ENCODE measurements at regions not wholly inside any gene's neighbourhood (a gene's known extent, or its start where the extent isn't known, plus 50 kb on each side); places are given as distances from the start of the nearest gene placed in this dataset.

- no peak for DNase-seq (ENCODE audit: extremely low spot score)
- POLR2A ChIA-PET, result no interaction called here
- CTCF ChIA-PET, result no interaction called here
- no peak for TF ChIP-seq CTCF (IDR thresholded peaks at IDR 0.05; ENCODE audit: control extremely low read depth, extremely low read depth, low read depth, missing control alignments)
Observed at GRCh38 chr6:152836523-152836922, 85.9 kb downstream of the VIP start.

- ChIA-PET CTCF (interaction anchor here (1.2 kb wide), 1 partner anchor 53 kb away, joined by 4 read pairs; no protein-coding TSS in a partner anchor), POLR2A (no interaction called here)
- TF ChIP-seq CTCF (IDR thresholded peaks at IDR 0.05; ENCODE audit: control extremely low read depth, extremely low read depth, low read depth, missing control alignments), result no peak
Observed at GRCh38 chr6:152845421-152845820, 94.8 kb downstream of the VIP start.

GRCh38 chr6:152846825-152847224, 96.2 kb downstream of the VIP start:
- POLR2A ChIA-PET, result no interaction called here
- no peak for TF ChIP-seq CTCF (IDR thresholded peaks at IDR 0.05; ENCODE audit: control extremely low read depth, extremely low read depth, low read depth, missing control alignments)
- CTCF ChIA-PET, result interaction anchor here (1.1 kb wide), 1 partner anchor 38 kb away, joined by 4 read pairs; no protein-coding TSS in a partner anchor
- no peak for DNase-seq (ENCODE audit: extremely low spot score)

More at GRCh38 chr6:152845421-152845820, 94.8 kb downstream of the VIP start:
- no peak for DNase-seq (ENCODE audit: extremely low spot score)

GRCh38 chr6:152848919-152849318, 98.3 kb downstream of the VIP start:
- CTCF ChIA-PET, result interaction anchor here (1.1 to 1.7 kb wide), 2 partner anchors 11 to 15 kb away, joined by 4 to 7 read pairs; no protein-coding TSS in a partner anchor
- no peak for TF ChIP-seq CTCF (IDR thresholded peaks at IDR 0.05; ENCODE audit: control extremely low read depth, extremely low read depth, low read depth, missing control alignments)

GRCh38 chr6:152854086-152854795, 103.6 kb downstream of the VIP start:
- CTCF ChIA-PET, result interaction anchor here (1.0 kb wide), 1 partner anchor 57 kb away, joined by 3 read pairs; no protein-coding TSS in a partner anchor
- no peak for DNase-seq (ENCODE audit: extremely low spot score)
- POLR2A ChIA-PET, result no interaction called here

More at GRCh38 chr6:152848919-152849318, 98.3 kb downstream of the VIP start:
- POLR2A ChIA-PET, result no interaction called here
- DNase-seq (ENCODE audit: extremely low spot score), result no peak

GRCh38 chr6:152858141-152858540, 107.5 kb downstream of the VIP start:
- no peak for TF ChIP-seq CTCF (IDR thresholded peaks at IDR 0.05; ENCODE audit: control extremely low read depth, extremely low read depth, low read depth, missing control alignments)
- ChIA-PET POLR2A (no interaction called here), CTCF (no interaction called here)
- no peak for DNase-seq (ENCODE audit: extremely low spot score)

More at GRCh38 chr6:152854086-152854795, 103.6 kb downstream of the VIP start:
- TF ChIP-seq CTCF (IDR thresholded peaks at IDR 0.05; ENCODE audit: control extremely low read depth, extremely low read depth, low read depth, missing control alignments), result no peak

All from GM10248 (cell line).